DMS 273 (cell line): ENCODE measurements at regions not wholly inside any gene's neighbourhood (a gene's known extent, or its start where the extent isn't known, plus 50 kb on each side); places are given as distances from the start of the nearest gene placed in this dataset.

ENCODE experiments used
- DNase-seq: peaks from one replicate; lab custom pipeline; 2025; ENCODE audit not compliant: unreplicated experiment; lab: John Stamatoyannopoulos, UW

- no peak for DNase-seq
Measured at GRCh38 chr7:156139112-156139511, 326.8 kb upstream of the SHH start.

DNA sequence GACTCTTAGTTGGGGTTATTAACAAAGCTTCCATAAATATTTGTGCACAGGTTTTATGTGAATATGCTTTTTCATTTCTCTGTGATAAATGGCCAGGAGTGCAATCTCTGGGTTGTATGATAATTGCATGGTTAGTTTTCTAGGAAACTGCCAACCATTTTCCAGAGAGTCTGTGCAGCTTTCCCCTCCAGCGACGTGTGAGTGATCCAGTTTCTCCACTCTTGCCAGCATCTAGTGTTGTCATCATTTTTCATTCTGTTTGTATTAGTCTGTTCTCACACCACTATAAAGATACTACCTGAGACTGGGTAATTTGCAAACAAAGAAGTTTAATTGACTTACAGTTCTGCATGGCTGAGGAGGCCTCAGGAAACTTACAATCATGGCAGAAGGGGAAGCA lies 319.6 kb upstream of the SHH start:
- no peak for DNase-seq

DNA sequence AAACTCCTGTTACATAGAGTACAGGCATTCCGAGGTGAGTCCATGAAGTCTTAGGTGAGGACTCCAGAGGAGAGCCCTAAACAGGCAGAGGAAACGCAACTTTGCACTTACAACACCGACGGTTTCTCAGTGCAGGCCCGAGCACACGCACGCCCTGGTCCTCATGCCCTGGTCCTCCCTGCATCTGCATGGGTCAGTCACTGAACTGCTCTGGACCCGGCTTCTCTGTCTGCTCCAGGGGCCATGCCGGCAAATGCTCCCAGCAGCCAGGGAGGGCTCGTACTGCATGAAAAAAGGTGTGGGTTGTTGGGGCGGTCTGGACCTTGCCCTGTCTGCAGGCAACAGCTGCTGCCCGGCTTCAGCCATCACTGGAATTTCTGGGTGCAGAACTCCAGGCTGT lies 317.3 kb upstream of the SHH start:
- DNase-seq: no peak

- DNase-seq: no peak
Measured at GRCh38 chr7:156128496-156128895, 316.2 kb upstream of the SHH start.

DNA sequence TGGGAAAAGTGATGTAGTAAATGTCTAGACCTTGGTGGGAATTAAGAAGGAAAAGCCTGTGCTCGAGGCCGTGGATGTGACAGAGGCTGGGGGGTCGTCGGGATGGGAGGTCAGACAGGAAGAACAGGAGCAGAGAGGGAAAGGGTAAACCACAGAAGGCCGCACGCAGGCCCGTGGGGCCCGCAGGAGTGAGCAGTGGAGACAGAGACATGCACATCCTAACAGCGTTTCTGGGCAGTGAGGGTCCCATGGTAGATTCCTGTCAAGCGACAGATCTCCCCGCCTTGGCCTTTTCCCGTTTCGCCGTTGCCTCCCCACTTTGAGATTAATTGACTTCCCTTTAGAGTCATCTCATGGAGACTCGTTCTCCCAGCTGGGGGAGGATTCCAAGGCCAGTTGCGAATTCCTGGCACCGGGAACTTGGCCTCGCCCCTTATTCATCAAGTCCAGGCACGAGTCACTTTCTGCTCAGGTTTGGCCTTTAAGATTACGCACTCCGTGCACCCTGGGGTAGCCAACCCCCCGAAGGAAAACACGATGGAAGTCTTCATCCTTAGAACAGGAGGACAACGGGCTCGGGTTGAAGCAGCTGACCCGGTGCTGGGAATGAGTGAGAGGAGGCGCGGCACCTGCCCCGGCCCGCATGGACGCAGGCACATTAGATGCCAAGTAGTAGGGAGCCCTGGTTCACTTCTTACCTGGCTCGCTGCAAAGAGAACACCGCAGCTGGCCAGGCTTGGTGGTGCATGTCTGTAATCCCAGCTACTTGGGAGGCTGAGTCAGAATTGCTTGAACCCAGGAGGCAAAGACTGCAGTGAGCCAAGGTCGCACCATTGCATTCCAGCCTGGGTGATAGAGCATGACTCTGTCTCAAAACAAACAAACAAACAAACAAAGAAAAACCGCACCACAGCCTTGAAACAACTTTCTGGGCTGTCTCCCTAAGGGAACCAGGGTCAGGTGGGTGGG lies 315.2 kb upstream of the SHH start:
- no peak for DNase-seq

- no peak for DNase-seq
Measured at GRCh38 chr7:156125841-156126730, 313.8 kb upstream of the SHH start.

DNA sequence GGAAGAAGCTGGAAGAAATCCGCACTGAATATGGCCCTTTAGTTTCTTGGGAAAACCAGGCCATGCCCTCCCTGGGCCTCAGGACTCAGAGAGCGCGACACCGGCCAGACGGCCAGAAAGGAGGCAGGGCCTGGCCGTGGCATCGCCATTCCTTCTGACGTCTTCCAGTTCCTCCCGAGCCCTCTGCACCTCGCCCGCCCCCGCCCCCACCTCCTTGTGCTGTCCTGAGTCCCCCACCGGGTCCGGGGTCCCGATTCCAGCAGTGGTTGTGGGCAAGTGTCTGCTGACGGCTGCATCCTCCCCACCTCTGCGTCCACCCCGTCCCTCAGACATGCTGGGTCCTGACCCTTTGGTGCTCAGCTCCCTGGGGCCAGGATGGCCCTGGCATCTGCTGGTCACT lies 312.1 kb upstream of the SHH start:
- DNase-seq: no peak

GRCh38 chr7:156123362-156123761 lies 311.1 kb upstream of the SHH start:
- DNase-seq: no peak

- no peak for DNase-seq
Measured at GRCh38 chr7:156122752-156123354, 310.6 kb upstream of the SHH start.

- no peak for DNase-seq
Measured at GRCh38 chr7:156121956-156122355, 309.7 kb upstream of the SHH start.

DNA sequence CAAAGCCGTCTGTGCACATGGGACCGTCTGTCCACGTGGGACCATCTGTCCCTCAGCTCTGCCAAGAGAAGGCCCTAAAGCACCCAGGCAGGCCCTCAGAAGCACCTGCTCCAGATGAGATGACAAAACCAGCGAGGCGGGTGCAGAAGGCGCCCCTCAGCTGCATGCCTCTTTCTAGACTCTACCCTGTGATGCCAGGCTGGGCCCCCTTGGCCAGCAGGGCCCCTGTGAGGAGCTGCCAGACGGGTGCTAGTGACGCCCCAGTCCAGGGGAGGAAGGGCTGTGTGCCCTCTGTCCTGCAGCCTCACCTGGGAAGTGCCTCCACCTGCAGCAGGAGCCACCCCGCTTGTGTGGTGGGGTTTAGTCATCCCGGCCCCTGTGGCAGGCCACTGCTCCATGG lies 309.2 kb upstream of the SHH start:
- DNase-seq: no peak

DNA sequence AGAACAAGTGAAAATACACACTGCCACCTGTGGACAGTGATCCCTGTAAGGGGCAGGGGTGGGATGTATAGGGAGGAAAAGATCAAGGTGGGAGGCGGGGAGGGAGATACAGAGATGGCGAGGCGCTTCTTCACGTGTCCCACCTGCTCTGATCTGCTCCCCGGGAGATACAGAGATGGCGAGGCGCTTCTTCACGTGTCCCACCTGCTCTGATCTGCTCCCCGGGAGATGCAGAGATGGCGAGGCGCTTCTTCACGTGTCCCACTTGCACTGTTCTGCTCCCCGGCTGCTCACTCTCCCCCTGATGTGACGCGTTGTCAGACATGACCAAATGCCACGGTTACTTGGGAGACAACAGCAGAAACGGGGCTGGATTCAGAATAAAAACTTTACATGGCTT lies 308.3 kb upstream of the SHH start:
- no peak for DNase-seq

DNA sequence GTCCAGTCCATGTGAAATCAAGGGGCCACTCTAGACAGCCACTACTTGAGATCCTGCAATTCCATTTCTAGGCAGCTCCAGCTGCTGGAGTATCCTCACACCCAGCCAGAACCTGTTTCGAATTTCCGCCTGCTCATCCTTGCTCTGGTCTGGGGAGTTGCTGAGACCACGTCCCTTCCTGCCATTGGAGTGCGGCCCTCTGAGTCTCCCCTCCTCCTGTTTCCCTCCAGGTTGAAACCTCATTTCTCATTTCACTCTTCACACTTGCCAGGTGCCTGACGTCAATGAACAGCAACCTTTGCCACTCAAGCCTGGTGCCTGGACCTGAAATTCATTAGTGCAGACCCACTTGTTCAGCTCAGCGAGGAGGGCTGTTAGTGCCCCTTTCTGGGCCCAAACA lies 307.5 kb upstream of the SHH start:
- DNase-seq: no peak

DNA sequence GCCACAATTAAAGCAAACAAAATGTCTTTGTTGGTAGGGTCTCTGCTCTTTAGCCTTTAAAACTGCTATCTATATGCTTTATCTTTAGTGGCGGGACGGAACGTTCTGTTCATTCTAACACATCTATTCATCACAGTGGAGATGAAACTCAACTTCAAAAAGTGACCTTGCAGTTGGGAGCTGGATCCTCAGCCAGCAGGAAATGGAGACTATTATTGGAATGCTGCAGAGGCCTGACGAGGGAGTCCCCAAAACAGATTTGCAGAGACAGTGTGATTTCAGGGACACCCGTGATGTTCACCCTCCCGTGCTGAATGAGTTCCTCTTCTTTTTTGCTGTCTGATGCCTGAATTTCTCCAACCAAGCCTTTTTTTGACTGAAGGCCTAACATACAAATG lies 306.0 kb upstream of the SHH start:
- no peak for DNase-seq

DNA sequence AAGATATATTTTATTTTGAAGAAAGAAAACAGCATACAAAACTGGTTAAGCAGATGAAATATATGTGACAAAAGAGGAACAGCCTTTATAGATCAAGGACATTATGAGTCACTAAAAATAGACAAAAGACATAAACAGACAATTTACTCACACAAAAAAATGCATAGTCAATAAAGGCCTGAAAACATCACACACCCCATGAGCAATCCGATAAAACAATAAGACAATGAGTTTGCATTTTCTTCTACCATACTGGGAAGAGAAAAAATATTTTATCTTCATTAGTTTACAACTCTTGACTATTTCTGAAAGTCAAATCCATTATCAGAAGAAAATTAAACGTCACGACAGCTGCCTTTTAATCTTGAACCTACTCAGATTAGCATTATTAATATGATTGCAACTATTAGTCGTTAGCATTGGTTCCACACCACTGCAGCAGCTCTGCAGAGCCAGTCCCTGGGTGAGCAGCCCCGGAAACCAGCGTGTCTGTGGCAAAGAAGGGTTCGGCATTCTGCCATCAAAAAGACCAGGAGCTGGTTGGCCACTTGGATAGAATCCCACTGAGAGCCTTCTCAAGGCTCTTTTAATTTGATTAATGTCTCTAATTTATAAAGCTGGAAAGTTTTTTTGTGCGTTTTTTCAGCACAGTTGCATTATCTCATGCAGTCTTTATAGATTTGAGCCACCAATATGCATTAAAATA lies 305.4 kb upstream of the SHH start:
- no peak for DNase-seq

GRCh38 chr7:156116514-156117215 lies 304.4 kb upstream of the SHH start:
- no peak for DNase-seq

- DNase-seq: no peak
Measured at GRCh38 chr7:156115582-156115981, 303.3 kb upstream of the SHH start.

DNA sequence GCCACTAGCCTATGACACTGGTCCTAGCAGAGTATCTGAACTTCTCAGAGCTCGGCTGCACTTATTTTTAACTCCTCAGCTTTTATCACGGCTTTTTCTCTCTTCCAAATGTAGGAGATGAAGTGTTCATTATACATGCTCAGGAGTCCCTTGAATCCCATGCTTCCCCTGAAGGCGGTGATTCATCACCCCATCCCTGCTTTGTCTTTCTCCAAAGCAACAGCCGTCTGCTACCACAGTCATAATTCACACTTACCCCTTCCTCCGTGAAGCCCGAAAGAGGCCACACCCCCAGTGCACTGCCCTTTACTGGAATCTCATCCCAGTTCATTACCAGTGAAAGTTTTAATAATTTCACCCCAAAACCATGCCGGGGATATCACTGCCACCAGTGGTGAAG lies 301.5 kb upstream of the SHH start:
- DNase-seq: no peak

DNA sequence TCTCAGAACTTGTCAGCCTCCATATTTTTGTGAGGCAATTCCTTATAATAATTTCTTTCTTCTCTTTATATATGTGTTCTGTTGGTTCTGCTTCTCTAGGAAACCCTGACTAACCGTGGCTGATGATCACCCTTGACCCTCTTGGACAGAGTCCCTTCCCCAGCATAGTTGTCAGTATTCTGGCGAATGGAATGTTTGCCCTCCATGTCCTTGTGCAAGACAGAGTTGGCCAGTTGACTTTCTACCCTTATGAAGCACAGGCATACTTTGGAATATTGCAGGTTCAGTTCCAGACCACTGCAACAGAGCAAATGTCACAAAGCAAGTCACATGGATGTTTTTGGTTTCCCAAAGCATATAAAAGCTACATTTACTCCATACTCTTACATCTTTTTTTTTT lies 297.7 kb upstream of the SHH start:
- no peak for DNase-seq

DNA sequence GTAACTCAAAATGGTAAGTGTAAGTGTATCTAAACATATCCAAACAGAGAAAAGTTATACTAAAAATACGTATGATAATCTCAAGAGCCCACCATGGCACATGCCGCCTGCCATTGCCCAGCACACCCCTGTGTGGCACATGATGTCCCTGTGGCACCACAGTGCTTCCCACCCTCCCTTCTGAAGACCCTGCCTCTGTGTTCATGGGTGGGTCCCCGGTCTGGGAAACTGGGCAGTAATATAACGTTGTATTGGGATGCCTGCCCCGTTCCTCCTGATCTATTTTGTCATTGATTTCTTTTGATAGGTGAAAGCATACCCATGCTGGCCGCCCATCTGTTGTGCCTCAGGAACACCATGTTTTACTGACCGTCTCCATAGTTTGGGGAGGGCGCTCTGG lies 296.8 kb upstream of the SHH start:
- DNase-seq: no peak
